ENCODE measurements at regions not wholly inside any gene's neighbourhood (a gene's known extent, or its start where the extent isn't known, plus 50 kb on each side); places are given as distances from the start of the nearest gene placed in this dataset.

GRCh38 chr4:78692822-78693170 is 83.4 kb upstream of the BMP2K start:
- TF ChIP-seq, protein P1, sequence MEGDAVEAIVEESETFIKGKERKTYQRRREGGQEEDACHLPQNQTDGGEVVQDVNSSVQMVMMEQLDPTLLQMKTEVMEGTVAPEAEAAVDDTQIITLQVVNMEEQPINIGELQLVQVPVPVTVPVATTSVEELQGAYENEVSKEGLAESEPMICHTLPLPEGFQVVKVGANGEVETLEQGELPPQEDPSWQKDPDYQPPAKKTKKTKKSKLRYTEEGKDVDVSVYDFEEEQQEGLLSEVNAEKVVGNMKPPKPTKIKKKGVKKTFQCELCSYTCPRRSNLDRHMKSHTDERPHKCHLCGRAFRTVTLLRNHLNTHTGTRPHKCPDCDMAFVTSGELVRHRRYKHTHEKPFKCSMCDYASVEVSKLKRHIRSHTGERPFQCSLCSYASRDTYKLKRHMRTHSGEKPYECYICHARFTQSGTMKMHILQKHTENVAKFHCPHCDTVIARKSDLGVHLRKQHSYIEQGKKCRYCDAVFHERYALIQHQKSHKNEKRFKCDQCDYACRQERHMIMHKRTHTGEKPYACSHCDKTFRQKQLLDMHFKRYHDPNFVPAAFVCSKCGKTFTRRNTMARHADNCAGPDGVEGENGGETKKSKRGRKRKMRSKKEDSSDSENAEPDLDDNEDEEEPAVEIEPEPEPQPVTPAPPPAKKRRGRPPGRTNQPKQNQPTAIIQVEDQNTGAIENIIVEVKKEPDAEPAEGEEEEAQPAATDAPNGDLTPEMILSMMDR (IDR thresholded peaks at IDR 0.05): no peak
- no peak for TF ChIP-seq EZH2 (IDR thresholded peaks at IDR 0.05; ENCODE audit: borderline replicate concordance, insufficient read depth, low read depth, low read length, poor library complexity, severe bottlenecking)

Data from B cell (primary cell).